ENCODE measurements at regions not wholly inside any gene's neighbourhood (a gene's known extent, or its start where the extent isn't known, plus 50 kb on each side); places are given as distances from the start of the nearest gene placed in this dataset.
"Not testable (repeated sequence)": the region's sequence is repeated elsewhere in the genome, so short reads cannot be mapped to it uniquely, and the experiment has no call there.

- TF ChIP-seq CTCF (IDR thresholded peaks at IDR 0.05) (no peak), POLR2A (IDR thresholded peaks at IDR 0.05) (no peak)
- Histone ChIP-seq H3K9me3 (no peaks in the 10 kb centered on the region), H3K27me3 (no peaks in the 10 kb centered on the region), H3K27ac (no peak overlapping the region), H3K4me3 (no peak overlapping the region), H3K36me3 (ENCODE audit: low read depth, missing control alignments) (no peaks in the 10 kb centered on the region), H3K4me1 (no peaks in the 10 kb centered on the region)
- 40 to 56% methylated on average over 3 of the region's 3 CpGs for WGBS, 2 donors
- intact Hi-C loops (cut with DNase I; ENCODE audit: low total_unique reads) = no loop called here
- no peak for DNase-seq
Observed at GRCh38 chr2:133993160-133993559, 260.7 kb upstream of the MGAT5 start.

GRCh38 chr2:133998726-133999125 lies 255.1 kb upstream of the MGAT5 start:
- DNase-seq; H3K36me3 ChIP-seq (ENCODE audit: low read depth, missing control alignments); H3K4me3 ChIP-seq; H3K27ac ChIP-seq; H3K9me3 ChIP-seq; H3K27me3 ChIP-seq; intact Hi-C loops (cut with DNase I; ENCODE audit: low total_unique reads); H3K4me1 ChIP-seq: not testable (repeated sequence)
- WGBS, 2 donors = 85 to 95% methylated on average over 4 of the region's 4 CpGs

GRCh38 chr2:134002391-134002790 lies 251.5 kb upstream of the MGAT5 start:
- no peak for TF ChIP-seq POLR2A (IDR thresholded peaks at IDR 0.05)
- TF ChIP-seq CTCF (IDR thresholded peaks at IDR 0.05) = no peak
- intact Hi-C loops (cut with DNase I; ENCODE audit: low total_unique reads) = no loop called here
- DNase-seq = no peak

GRCh38 chr2:134002921-134003320 lies 251.0 kb upstream of the MGAT5 start:
- Histone ChIP-seq H3K4me1 (no peaks in the 10 kb centered on the region), H3K36me3 (ENCODE audit: low read depth, missing control alignments) (no peaks in the 10 kb centered on the region), H3K9me3 (no peaks in the 10 kb centered on the region), H3K4me3 (no peak overlapping the region), H3K27me3 (no peaks in the 10 kb centered on the region), H3K27ac (no peak overlapping the region)
- intact Hi-C loops (cut with DNase I; ENCODE audit: low total_unique reads) = no loop called here
- no peak for TF ChIP-seq CTCF (IDR thresholded peaks at IDR 0.05)
- TF ChIP-seq POLR2A (IDR thresholded peaks at IDR 0.05) = no peak
- DNase-seq = no peak
- 0% methylated on average over 1 of the region's 1 CpG for WGBS, 2 donors

More at GRCh38 chr2:134002391-134002790, 251.5 kb upstream of the MGAT5 start:
- Histone ChIP-seq H3K27me3 (no peaks in the 10 kb centered on the region), H3K27ac (no peak overlapping the region), H3K9me3 (no peaks in the 10 kb centered on the region), H3K36me3 (ENCODE audit: low read depth, missing control alignments) (no peaks in the 10 kb centered on the region), H3K4me1 (no peaks in the 10 kb centered on the region), H3K4me3 (no peak overlapping the region)
- 100% methylated on average over 1 of the region's 1 CpG for WGBS, 2 donors

- no peak for DNase-seq
- Histone ChIP-seq H3K4me3 (no peak overlapping the region), H3K27ac (no peak overlapping the region), H3K9me3 (no peaks in the 10 kb centered on the region), H3K36me3 (ENCODE audit: low read depth, missing control alignments) (no peaks in the 10 kb centered on the region), H3K27me3 (no peaks in the 10 kb centered on the region), H3K4me1 (no peaks in the 10 kb centered on the region)
- TF ChIP-seq CTCF (IDR thresholded peaks at IDR 0.05) = no peak
- no peak for TF ChIP-seq POLR2A (IDR thresholded peaks at IDR 0.05)
- intact Hi-C loops (cut with DNase I; ENCODE audit: low total_unique reads) = no loop called here
- WGBS, 2 donors = 94 to 98% methylated on average over 1 of the region's 1 CpG
Observed at GRCh38 chr2:134004467-134004866, 249.4 kb upstream of the MGAT5 start.
